Loucy (cell line): ENCODE measurements at regions not wholly inside any gene's neighbourhood (a gene's known extent, or its start where the extent isn't known, plus 50 kb on each side); places are given as distances from the start of the nearest gene placed in this dataset.

Source experiments
- EZH2phosphoT487 ChIP-seq: fragments of 200-600 bp; IDR thresholded peaks from 2 replicates; pipeline ENCODE4 v1.6.1; 2018; ENCODE audit warnings: antibody characterized with exemption, mild to moderate bottlenecking, moderate library complexity, borderline replicate concordance
- TF ChIP-seq, protein P1 (sequence below): fragments of 200-600 bp; sonication (generic); conservative IDR thresholded peaks from 2 replicates; pipeline ENCODE4 v1.5.1; 2014; ENCODE audit warnings: mild to moderate bottlenecking, antibody characterized with exemption, low read length

- TF ChIP-seq, protein P1, sequence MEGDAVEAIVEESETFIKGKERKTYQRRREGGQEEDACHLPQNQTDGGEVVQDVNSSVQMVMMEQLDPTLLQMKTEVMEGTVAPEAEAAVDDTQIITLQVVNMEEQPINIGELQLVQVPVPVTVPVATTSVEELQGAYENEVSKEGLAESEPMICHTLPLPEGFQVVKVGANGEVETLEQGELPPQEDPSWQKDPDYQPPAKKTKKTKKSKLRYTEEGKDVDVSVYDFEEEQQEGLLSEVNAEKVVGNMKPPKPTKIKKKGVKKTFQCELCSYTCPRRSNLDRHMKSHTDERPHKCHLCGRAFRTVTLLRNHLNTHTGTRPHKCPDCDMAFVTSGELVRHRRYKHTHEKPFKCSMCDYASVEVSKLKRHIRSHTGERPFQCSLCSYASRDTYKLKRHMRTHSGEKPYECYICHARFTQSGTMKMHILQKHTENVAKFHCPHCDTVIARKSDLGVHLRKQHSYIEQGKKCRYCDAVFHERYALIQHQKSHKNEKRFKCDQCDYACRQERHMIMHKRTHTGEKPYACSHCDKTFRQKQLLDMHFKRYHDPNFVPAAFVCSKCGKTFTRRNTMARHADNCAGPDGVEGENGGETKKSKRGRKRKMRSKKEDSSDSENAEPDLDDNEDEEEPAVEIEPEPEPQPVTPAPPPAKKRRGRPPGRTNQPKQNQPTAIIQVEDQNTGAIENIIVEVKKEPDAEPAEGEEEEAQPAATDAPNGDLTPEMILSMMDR, result no peak
- no peak for TF ChIP-seq EZH2phosphoT487
Observed at GRCh38 chr12:87827638-87828264, 201.4 kb downstream of the C12orf50 start.
